ENCODE measurements at regions not wholly inside any gene's neighbourhood (a gene's known extent, or its start where the extent isn't known, plus 50 kb on each side); places are given as distances from the start of the nearest gene placed in this dataset.
A peak's percentile ranks its signal among the peaks of the same experiment; 100 is the strongest.

DNA sequence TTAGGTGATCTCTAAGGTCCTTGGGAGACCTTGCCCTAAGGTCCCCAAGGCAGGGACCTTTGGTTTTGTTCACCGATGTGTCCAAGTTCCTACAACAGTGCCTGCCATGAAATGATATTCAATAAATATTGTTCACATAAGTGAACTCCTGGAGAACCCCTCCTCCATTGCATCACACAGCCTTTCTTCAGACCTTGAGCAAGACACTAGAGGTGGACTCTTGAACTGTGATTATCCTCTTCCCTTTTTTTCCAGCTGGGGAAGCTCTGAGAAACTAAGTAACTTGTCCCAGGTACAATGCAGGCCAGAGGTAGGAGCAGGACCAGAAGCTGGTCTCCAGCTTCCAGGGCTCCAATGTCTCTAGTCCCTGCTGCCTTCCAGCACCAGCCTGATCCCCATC is 76.6 kb upstream of the LMO1 start:
- DNase-seq = no peak

DNA sequence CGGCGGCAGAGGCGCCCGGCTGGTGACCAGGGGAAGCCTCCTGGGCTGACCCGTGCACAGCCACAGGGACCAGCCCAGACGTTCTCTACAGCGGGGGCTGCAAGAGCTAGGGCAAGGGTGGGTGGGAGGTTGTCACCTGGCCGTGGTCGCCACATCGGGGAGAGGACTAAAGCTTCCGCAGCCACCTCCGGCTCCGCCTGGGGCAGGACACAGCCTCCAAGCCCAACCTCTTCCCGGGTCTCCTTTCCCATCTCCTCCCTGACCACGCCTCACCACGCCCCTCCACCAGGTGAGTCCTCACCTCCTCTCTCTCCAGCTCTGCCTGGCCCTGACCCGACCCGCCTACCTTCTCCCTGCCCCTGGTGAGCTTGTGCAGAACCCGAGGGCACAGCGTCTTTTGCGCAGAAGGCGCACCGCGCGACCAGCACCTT is 75.9 kb upstream of the LMO1 start:
- no peak for DNase-seq

DNA sequence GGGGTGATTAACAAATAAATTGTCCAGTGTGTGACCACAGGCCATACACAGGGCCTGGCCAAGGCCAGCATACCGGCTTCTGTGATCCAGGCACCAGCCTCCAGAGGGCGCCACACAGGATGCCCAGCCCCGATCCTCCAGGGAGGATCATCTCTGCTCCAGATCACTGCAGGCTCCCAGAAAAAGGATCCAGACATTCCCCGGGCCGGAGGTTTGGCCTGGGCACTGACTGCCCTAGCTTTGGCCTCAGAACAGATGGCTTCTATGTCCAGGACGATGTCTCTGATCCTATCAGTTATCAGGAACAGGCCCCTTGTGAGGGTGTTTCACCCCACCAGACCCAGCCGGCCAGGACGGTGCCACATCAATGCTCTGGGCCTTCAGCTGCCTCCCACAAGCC is 74.5 kb upstream of the LMO1 start:
- no peak for DNase-seq

DNA sequence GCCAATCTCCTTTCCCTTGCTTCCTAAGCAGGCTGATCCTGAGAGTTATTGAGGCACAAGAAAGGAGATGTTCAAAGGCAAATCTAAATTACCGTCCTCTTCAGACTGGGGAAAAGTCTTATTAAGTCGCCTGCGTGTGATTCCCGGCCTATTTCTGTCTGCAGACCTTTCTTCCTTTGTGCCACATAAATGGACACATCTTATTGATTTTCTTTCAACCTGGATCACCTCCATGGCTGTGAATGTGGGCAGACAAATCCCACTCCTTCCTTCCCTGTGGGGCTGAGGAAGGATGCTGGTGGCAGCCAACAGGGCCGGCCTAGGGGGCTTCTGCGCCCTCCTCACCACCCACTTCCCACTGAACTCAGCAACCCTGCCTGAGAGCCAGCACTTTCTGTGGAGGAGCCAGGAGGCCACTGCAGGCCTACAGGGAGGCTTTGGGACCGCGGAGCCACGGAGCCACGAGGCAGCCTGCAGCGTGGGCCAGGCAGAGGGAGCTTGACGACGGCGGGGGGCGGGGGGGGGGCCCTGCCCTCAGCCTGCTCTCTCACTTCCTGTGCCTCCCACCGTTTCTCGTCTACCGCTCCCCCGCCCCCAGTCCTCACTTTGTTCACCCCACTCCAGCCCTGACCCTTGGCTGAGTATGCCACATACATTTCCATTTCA is 73.6 kb upstream of the LMO1 start:
- no peak for DNase-seq

DNA sequence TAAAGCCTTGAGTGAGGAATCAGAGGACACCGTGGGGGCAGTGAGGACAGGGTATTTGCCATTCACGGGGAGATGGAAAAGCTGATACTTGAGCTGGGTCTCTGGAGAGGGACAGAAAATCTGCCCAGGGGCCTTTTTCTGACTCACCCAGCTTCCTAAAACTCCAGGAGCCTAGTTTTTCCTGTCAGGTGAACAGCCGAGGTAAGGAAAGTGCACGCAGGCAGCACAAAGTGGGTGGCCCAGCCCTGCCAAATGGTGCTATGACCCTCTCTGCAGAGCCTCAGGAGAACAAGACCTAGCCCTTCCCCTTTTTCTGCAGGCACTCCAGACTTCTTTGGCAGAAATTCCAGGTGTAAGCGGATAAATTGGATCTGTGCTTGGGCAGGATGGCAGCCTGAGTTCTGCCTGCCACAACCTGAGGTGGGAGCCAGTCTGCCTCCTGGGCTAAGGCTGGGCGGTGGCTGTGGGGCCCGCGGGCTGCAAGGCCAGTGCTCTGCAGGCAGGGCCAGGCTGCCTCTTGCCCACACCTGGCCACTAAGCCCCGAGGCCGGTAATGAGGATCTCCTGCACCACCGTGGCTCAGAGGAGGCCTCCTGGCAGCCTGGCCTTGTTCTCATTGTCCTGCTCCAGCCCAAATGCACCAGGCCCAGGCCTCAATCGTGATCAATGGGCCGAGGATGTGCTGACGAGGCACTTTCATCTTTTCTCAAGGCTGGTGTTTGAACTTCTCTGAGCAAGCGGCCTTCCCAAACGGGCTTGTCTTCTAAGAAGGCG is 72.9 kb upstream of the LMO1 start:
- no peak for DNase-seq

DNA sequence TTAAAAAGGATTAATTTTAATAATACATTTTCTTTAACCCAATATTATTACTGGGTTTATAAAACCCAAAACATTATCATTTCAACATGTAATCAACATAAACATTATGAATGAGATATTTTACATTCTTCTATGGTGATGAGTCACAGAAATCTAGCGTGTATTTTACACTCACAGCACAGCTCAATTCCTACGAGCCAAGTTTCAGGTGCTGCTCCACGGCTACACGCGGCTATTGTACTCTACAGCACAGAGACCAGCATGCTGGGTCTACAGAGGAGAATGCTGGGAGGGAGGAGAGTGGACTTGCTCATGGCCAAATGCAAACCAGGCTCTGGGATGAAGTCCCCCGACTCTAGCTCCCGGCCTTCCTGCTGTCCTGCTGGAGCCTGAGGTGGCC is 72.0 kb upstream of the LMO1 start:
- no peak for DNase-seq

DNA sequence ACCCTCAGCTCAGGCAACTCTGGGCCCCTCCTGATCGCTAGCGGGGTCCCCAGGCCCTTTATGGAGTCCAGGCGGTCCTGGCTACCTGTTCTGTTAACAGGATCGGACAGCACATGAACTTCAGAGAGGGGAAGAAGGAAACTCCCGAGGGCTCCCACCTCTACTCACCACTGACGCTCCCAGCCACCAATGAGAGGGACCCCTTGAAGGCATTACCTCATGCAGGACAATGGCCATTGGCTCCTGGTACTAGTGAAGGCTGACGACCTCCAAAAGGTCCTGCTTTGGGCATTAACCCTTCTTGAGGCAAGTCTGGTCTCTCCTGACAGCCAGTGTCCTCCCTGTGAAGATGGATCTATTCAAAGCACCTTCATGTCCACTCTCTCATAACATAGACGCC is 71.5 kb upstream of the LMO1 start:
- no peak for DNase-seq

DNA sequence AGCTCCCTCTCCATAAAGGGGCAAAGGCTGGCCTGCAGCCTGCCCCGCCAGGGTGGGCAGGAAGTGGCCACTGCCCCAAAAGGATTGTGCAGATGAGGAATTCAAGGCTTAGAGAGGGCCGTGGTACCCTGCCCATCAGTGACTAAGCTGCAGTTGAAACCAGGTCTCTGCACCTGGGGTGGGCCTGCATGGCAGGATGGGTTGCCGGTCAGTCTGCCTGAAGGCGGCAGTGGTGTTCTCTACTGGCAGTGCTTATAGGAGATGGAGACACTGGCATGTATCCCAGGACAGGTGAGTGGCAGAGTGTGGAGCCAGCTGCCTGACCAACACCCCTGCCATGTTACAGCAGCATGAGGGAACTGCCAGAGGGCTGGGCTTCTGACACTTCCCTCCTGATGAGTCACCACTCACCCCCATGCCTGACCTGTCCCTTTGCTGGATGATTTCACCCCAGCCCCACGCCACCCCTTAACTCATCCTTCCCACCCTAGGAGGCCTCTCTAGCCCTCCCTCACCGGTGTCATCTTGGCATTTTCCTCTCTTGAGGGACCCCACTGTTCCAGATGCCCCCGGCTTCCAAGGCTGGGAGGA is 70.2 kb upstream of the LMO1 start:
- DNase-seq = no peak

DNA sequence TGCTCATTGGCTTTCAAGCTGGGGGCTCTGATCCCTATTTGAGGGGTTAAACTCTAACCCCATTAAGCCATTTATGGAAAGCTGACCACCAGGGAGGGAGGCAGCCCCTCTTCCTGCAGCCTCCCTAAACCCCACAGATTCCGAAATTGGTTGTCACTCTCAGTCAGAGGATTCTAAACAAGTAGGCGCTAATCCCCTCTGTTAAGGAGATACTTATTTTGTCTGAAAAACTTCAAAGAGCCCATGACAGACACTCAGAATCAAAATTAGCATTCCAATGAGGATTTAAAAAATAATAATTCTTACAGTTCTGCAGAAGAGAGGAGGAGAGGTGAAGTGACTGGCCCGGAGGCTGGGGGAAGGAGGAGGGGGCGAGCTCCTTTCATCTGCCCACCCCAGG is 69.7 kb upstream of the LMO1 start:
- DNase-seq = no peak

DNA sequence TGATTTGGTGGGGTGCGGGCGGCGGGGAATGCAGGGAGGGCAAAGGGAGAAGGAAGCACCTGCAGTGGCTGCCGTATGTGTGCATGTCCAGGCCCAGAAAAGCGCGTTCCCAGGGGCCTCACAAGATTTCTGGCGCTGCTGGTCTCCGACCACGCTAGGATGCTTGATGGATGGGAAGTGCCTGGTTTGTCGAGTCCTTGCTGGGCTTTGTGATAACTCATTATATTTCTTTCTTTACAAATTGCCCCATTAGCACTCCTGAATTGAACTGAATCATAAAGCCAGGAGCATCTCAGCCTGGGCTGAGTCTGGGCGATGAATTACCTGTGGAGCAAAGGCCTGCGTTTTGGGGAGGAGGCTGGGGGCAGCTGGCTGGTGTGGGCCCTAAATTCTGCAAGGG is 69.2 kb upstream of the LMO1 start:
- no peak for DNase-seq

DNA sequence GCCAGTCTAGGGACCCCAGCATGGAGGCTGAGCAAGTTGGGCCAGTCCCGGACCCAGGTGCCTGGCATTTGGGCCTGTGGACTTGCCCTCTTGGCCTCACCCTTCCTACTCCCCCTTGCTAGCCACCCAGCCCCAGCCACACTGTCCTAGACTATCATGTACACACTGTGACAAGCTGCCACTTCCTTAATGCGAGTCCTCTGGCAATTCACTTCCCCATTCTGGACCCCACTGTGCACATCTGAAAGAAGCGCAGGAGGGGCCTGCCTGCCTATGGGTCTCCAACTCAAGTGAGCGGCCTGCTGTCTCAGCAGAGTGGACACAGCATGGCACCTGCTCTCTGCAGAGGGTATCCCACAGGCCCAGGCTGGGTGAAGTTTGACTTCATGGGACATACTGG is 68.5 kb upstream of the LMO1 start:
- no peak for DNase-seq

DNA sequence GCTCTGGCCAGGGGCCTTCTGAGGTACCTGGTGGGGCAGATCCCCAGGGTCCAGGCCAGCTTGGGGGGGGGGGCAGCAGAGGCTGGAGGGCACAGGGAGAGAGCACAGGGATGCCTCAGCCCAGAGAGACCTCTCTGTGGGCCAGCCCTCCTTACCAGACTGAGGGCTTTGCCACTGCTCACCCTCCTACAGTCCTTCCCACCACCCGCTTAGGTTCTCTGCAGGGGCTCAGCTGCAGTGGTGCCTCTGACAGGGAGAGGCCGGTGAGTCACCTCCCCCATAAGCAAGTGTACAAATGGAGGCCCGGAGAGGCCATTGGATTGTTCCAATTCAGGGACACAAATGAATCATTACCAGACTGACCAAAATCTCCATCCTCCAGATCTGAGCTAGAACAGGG is 68.1 kb upstream of the LMO1 start:
- no peak for DNase-seq

DNA sequence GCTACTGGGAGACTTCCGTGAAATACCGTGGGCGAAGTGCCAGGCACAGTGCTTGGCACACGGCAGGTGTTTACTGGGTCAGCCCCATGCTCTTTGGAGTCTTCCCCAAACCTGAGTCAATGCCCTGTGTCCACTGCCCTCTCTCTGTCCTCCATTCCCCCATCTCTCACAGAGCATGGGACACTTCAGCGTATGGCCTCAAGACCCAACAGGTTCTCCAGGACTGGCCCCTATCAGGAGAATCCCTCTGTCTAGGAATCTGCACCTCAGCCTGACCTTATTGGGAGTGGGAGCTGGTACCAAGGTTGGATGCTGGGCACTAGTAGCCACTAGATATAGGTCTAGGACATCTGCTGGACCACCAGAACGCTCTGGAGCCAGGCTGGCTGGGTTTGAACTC is 67.2 kb upstream of the LMO1 start:
- DNase-seq = no peak

DNA sequence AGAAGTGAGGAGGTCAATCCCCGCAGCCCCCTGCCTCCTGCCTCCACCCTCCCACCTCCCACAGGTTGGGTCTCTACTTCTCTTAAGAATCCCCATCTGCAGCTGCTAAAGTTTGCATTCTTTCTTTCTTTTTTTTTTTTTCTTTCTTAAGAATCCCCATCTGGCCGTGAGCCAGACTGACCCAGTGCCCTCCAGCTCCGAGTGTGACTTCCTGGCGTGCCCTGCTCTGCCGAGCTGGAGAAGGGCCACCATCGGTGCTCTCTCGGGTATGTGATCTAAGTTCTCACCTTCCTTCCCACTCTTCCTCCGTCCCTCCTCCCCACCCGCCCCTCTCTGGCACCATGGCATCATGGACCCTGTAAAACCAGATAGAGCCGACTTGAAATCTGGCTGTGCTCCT is 66.7 kb upstream of the LMO1 start:
- DNase-seq = no peak

DNA sequence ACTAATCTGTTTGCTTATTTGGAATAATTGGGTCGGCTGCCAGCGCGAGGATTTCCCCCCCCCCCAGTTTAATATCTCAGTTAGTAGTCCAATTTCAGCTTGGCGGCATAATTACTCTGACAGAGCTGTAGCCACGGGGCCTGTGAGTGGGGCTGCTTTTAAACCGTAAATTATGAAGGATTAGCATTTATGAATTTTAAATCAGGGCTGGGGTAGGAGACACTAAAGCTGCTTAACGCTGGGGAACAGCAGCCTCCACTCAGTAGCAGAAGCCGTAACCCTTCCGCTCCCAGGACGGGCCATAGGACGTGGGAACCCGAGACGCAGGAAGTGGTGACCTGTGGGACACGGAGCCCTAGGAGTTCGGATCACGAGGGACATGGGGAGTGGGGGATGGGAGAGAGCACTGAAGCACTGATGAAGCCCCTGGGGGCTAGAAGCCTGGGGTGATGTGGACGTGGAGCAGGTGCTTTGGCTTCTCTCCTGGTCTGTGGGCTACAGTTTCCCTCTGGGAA is 66.2 kb upstream of the LMO1 start:
- DNase-seq = no peak

DNA sequence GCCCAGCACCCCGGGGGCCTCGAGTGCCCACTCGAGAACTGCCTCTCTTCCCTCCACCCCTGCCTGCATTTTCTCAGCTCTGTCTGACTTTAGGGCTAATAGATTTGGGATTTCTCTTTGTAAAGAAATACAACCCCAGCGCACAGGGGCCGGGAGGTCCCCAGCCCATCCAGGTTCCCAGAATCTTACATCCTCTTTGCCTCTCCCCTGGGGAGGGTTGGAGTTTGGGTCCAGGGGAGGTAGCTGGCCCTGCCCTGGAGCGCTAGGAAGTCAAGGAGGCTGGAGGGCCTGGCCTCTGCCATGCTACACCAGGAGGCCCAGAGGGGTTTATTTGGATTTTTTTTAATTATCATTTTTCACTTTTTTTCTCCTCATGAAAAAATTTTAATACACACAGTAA is 65.7 kb upstream of the LMO1 start:
- DNase-seq = no peak

DNA sequence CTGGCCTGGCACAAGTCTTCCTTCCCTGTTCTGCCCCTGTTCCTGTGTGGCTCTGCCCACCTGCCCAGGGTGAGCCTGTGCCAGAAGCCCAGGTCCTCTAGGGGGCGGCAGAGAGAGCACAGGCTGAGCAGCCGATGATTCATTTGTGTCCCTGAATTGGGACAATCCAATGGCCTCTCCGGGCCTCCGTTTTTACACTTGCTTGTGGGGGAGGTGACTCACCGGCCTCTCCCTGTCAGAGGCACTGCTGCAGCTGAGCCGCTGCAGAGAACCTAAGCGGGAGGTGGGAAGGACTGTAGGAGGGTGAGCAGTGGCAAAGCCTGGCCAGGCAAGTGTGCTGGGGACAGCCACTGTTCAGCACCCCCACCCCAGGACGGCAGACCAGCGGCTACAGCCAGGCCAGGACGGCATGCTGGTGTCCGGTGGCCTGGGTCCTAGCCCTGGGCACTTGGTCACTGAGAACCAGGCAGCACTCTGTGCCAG is 65.2 kb upstream of the LMO1 start:
- DNase-seq = peak; percentile 80

DNA sequence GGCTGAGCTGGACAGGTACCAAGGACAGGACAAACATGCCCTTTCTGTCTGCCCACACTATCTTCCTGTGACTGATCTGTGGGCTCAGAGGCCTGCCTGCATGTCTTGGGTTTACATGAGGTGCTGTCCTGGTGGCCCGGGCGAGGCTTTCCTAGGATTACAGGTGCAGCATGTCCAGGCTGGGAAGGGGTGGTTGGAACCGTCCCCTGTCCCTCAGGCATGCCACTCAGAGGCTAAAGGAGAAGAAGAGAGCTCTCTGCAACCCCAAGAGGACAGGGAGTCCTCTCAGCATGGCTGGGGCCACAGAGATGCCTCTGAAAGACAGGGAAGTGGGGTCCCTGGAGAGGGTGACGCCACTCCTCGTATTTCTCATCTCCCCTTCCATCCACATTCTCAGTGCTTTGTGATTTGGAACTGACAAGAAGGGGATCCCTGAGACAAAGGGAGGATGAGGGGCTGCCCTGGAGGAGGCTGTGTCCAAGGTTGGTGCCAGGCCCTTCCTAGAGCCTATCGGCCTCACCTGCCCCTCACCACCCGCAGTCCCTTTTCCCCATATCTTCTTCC is 64.6 kb upstream of the LMO1 start:
- DNase-seq = no peak

DNA sequence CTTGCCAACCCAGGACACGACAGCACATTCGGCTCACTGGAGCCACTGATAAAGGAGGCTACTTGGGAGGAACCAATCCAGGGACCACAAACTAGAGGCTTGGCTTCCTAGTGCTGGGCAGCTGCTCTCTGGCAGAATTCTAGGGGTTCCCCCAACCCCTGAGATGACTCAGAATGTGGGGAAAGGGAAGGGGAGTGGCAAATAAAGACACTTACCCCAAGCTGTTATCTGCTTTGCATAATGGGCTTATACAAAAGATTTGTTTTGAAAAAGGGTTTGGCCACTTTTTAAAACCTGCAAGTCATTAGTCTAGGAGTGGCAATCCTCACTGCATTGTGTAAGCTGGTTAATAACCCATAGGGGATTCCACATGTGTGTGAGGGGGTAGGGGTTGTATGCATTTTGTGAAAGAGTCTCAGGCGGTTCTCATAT is 64.1 kb upstream of the LMO1 start:
- no peak for DNase-seq

DNA sequence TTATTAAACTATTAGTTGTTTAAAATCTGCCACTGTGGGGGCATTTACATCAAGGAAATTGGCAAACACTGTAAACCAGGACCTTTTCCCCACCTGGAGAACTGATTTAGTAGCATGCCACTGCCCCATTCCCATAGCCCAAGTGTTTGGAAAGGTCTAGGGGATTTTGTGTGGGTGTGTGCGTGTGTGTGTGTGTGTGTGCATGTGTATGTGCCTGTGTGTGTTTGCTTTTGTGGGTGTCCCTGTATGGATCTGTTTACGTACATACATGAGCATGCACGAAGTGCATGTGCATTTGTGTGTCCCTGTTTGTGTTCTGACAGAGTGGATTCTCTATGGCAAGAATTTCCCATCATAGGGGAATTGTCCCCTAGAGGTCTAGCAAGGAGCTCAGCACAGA is 62.7 kb upstream of the LMO1 start:
- no peak for DNase-seq

DNA sequence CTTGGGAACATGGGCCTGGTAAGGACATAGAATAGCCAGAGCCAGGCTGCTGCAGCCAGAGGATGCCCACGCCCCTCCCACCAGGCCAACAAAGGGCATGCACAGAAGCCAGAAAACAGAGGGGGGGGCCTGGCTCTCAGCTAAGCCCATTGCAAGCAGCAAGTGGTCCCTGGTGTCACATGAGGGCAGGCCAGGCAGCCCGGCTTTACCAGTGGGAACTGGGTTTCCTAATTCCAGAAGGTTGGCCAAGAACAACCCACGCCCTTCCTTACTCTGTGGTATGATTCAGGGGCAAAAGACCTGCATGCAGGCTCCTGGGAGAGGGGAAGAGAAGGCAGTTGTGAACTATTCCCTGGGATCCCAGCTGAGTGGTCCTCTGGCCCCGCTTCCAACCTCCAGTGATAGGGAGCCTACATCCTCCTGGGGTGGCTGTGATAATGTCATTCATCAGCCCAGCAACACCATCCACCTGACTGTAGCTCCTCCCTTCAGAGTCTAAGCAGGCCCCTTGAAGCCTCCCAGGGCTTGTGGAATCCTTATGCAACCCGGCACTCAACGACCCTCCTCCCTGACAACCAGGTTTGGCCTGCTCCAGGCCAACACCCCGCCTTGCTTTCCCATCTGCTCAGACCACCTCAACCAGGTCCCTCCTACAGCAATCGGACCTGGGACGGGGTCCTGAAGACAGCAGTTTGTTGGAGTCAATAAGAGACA is 62.1 kb upstream of the LMO1 start:
- DNase-seq = no peak

DNA sequence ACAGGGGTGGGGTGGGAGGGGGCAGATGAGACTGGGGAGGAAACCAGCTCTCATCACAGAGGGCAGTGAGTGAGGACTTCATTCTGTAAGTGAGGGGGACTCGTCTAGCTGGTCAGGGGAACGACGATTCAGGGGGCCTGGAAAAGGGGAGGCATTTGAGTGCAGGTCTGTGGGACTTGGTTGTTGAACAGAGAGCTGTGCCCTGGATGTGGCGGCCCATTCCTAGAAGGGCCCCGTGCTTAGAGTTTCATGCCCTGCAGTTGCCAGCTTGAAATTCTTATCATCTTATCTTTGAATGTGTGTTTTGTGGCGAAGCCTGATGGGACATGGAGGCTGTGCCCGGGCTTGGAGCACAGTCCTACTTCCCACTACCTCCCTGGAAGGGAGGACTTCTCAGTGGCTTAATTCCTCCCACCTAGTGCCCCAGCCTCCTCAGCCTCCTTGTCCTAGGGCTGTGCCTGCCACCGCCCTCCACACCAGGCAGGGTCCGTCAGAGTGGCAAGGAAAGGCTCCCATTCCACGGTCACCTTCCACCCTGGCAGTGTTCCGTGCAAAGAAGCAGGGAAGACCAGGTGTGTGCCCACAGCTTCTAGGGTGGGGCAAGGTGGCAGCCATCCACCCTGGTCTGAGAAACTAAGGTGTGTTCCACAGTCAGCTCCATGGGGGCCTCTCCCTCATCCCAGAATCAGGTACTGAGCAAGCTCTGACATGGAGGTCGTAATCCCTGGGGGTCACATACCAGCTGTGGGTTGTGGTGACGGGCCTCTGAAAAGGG is 59.7 kb upstream of the LMO1 start:
- no peak for DNase-seq
